ENCODE measurements at regions not wholly inside any gene's neighbourhood (a gene's known extent, or its start where the extent isn't known, plus 50 kb on each side); places are given as distances from the start of the nearest gene placed in this dataset.

- no peak for ATAC-seq
- no TSS peak for BruUV-seq (replicated peaks)
- H3K27ac ChIP-seq (ENCODE audit: low read depth, low read length), result no peak overlapping the region
- H3K4me2 ChIP-seq (ENCODE audit: low read length), result no peak overlapping the region
- no peaks in the 10 kb centered on the region for H3K36me3 ChIP-seq (ENCODE audit: control insufficient read depth in 1 of 2, insufficient read depth in 2 of 2, low read length in 2 of 2)
- intact Hi-C loops (cut with micrococcal nuclease), result no loop called here
- no peaks in the 10 kb centered on the region for H3K79me2 ChIP-seq (ENCODE audit: insufficient read depth, low read length)
- peaks cover 3 to 8% of the 10 kb centered on the region in 2 experiments; a peak in 1 of 4 replicates for H3K4me1 ChIP-seq (ENCODE audit: control insufficient read depth in 1 of 2, insufficient read depth in 2 of 2, low read length in 2 of 2)
- no peak overlapping the region for H3K9ac ChIP-seq (ENCODE audit: low read length)
- H4K20me1 ChIP-seq (ENCODE audit: insufficient read depth), result no peaks in the 10 kb centered on the region
- no peak for DNase-seq (ENCODE audit: low read depth, low spot score)
- CTCF ChIA-PET, result no interaction called here
- H3K4me3 ChIP-seq (replicated peaks in 1 of 2; ENCODE audit: low read depth in 1 of 2, low read length in 2 of 2), result no peak overlapping the region
- no peaks in the 10 kb centered on the region for H3K9me3 ChIP-seq (ENCODE audit: control insufficient read depth in 1 of 2, insufficient read depth in 1 of 2, low read depth in 1 of 2, low read length in 2 of 2)
- H3K27me3 ChIP-seq (ENCODE audit: insufficient read depth, low read length), result no peaks in the 10 kb centered on the region
- RAD21 ChIA-PET (ENCODE audit: low non-redundant PET in 1 of 2, low total read pairs in 2 of 2, uncharacterized antibody in 2 of 2, unreplicated experiment in 2 of 2), result no interaction called here
- POLR2A ChIA-PET, result no interaction called here
- TF ChIP-seq, protein P1, sequence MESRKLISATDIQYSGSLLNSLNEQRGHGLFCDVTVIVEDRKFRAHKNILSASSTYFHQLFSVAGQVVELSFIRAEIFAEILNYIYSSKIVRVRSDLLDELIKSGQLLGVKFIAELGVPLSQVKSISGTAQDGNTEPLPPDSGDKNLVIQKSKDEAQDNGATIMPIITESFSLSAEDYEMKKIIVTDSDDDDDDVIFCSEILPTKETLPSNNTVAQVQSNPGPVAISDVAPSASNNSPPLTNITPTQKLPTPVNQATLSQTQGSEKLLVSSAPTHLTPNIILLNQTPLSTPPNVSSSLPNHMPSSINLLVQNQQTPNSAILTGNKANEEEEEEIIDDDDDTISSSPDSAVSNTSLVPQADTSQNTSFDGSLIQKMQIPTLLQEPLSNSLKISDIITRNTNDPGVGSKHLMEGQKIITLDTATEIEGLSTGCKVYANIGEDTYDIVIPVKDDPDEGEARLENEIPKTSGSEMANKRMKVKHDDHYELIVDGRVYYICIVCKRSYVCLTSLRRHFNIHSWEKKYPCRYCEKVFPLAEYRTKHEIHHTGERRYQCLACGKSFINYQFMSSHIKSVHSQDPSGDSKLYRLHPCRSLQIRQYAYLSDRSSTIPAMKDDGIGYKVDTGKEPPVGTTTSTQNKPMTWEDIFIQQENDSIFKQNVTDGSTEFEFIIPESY (IDR thresholded peaks at IDR 0.05; ENCODE audit: extremely low read depth, insufficient replicate concordance, low read length), result no peak
- TF ChIP-seq ELF1 (IDR thresholded peaks at IDR 0.05; ENCODE audit: borderline replicate concordance, low read depth) (no peak), JUND (IDR thresholded peaks at IDR 0.05) (no peak), ZFX (IDR thresholded peaks at IDR 0.05) (no peak), TCF7L2 (IDR thresholded peaks at IDR 0.05; ENCODE audit: borderline replicate concordance, extremely low read depth, insufficient read depth, insufficient read length) (no peak), POLR2A (IDR thresholded peaks at IDR 0.05; ENCODE audit: borderline replicate concordance, extremely low read depth, insufficient read depth, insufficient read length) (no peak), CEBPB (IDR thresholded peaks at IDR 0.05; ENCODE audit: low read depth) (no peak), EGR1 (IDR thresholded peaks at IDR 0.05; ENCODE audit: low read depth) (no peak), MAX (IDR thresholded peaks at IDR 0.05) (no peak), CBX3 (IDR thresholded peaks at IDR 0.05; ENCODE audit: low read depth) (no peak), FOSL1 (IDR thresholded peaks at IDR 0.05; ENCODE audit: low read depth) (no peak), ZNF274 (IDR thresholded peaks at IDR 0.05; ENCODE audit: low read depth, low read length) (no peak)
- TF ChIP-seq, protein P2, sequence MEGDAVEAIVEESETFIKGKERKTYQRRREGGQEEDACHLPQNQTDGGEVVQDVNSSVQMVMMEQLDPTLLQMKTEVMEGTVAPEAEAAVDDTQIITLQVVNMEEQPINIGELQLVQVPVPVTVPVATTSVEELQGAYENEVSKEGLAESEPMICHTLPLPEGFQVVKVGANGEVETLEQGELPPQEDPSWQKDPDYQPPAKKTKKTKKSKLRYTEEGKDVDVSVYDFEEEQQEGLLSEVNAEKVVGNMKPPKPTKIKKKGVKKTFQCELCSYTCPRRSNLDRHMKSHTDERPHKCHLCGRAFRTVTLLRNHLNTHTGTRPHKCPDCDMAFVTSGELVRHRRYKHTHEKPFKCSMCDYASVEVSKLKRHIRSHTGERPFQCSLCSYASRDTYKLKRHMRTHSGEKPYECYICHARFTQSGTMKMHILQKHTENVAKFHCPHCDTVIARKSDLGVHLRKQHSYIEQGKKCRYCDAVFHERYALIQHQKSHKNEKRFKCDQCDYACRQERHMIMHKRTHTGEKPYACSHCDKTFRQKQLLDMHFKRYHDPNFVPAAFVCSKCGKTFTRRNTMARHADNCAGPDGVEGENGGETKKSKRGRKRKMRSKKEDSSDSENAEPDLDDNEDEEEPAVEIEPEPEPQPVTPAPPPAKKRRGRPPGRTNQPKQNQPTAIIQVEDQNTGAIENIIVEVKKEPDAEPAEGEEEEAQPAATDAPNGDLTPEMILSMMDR (IDR thresholded peaks at IDR 0.05 in 2 of 3, conservative IDR thresholded peaks at IDR 0.05 in 1 of 3; ENCODE audit: borderline replicate concordance in 1 of 3, insufficient read depth in 1 of 3, low read depth in 2 of 3, low read length in 2 of 3), result no peak
- TF ChIP-seq, protein P3, sequence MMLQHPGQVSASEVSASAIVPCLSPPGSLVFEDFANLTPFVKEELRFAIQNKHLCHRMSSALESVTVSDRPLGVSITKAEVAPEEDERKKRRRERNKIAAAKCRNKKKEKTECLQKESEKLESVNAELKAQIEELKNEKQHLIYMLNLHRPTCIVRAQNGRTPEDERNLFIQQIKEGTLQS (IDR thresholded peaks at IDR 0.05), result no peak
- no peak overlapping the region for H2AFZ ChIP-seq (ENCODE audit: low read depth, low read length, poor library complexity, severe bottlenecking)
- no peaks in the 10 kb centered on the region; the same call in 1 of the 2 replicates for H3K9me2 ChIP-seq (ENCODE audit: insufficient read depth)
Observed at GRCh38 chr14:61623927-61624326, 71.4 kb upstream of the HIF1A start.
